H9 (cell line): ENCODE measurements at regions not wholly inside any gene's neighbourhood (a gene's known extent, or its start where the extent isn't known, plus 50 kb on each side); places are given as distances from the start of the nearest gene placed in this dataset.

Source experiments
- DNase-seq: peaks from one replicate; pipeline ENCODE4 v3.0.0-alpha.2; 2017
- H2AFZ ChIP-seq: one replicate; pipeline ENCODE4 v1.6.1; 2013; ENCODE audit warnings: mild to moderate bottlenecking, low read length, control low read depth, moderate library complexity
- H2AK5ac ChIP-seq: 2 replicates; pipeline ENCODE4 v1.6.1; 2013; ENCODE audit warnings: low read length, control low read depth, mixed read lengths; ENCODE audit not compliant: insufficient read length
- H2BK120ac ChIP-seq: one replicate; pipeline ENCODE4 v1.6.1; 2013; ENCODE audit warnings: low read depth, mild to moderate bottlenecking, low read length, control low read depth, inconsistent platforms; ENCODE audit not compliant: poor library complexity, severe bottlenecking
- H2BK12ac ChIP-seq: 2 replicates; pipeline ENCODE4 v1.6.1; 2013; ENCODE audit warnings: low read length, control low read depth, mixed read lengths, low read depth; ENCODE audit not compliant: insufficient read length
- H2BK15ac ChIP-seq: 2 replicates; pipeline ENCODE4 v1.6.1; 2013; ENCODE audit warnings: low read depth, low read length, control low read depth
- H2BK20ac ChIP-seq: one replicate; pipeline ENCODE4 v1.6.1; 2013; ENCODE audit warnings: low read depth, mild to moderate bottlenecking, low read length, control low read depth, inconsistent platforms; ENCODE audit not compliant: poor library complexity, severe bottlenecking
- H2BK5ac ChIP-seq: 2 replicates; pipeline ENCODE4 v1.6.1; 2013; ENCODE audit warnings: low read length, control low read depth, mixed read lengths; ENCODE audit not compliant: insufficient read length
- H3K14ac ChIP-seq: 2 replicates; pipeline ENCODE4 v1.6.1; 2013; ENCODE audit warnings: low read length, control low read depth; ENCODE audit not compliant: insufficient read depth
- H3K18ac ChIP-seq: 2 replicates; pipeline ENCODE4 v1.6.1; 2013; ENCODE audit warnings: low read depth, mild to moderate bottlenecking, mixed read lengths, low read length, control low read depth; ENCODE audit not compliant: insufficient read length
- H3K23ac ChIP-seq: 2 replicates; pipeline ENCODE4 v1.6.1; 2013; ENCODE audit warnings: low read length, control low read depth, mixed read lengths, low read depth; ENCODE audit not compliant: insufficient read length
- H3K23me2 ChIP-seq: 2 replicates; pipeline ENCODE4 v1.6.1; 2013; ENCODE audit warnings: low read depth, mild to moderate bottlenecking, mixed read lengths, low read length, control low read depth; ENCODE audit not compliant: insufficient read length, poor library complexity, severe bottlenecking
- H3K27ac ChIP-seq: 2 replicates; pipeline ENCODE4 v1.5.1; 2013; ENCODE audit warnings: low read length, control low read depth, mixed read lengths, low read depth; ENCODE audit not compliant: insufficient read length
- H3K27me3 ChIP-seq: 2 replicates; pipeline ENCODE4 v1.6.1; 2013; ENCODE audit warnings: low read length, control low read depth, inconsistent platforms; ENCODE audit not compliant: insufficient read depth
- H3K4ac ChIP-seq: 2 replicates; pipeline ENCODE4 v1.6.1; 2013; ENCODE audit warnings: low read depth, mild to moderate bottlenecking, control low read depth, inconsistent platforms, low read length, moderate library complexity
- H3K4me1 ChIP-seq: 2 replicates; pipeline ENCODE4 v1.6.1; 2013; ENCODE audit warnings: low read length, control low read depth, inconsistent platforms; ENCODE audit not compliant: insufficient read depth
- H3K4me2 ChIP-seq: 2 replicates; pipeline ENCODE4 v1.6.1; 2013; ENCODE audit warnings: low read length, control low read depth, mixed read lengths; ENCODE audit not compliant: insufficient read length, insufficient read depth
- H3K56ac ChIP-seq: 2 replicates; pipeline ENCODE4 v1.6.1; 2013; ENCODE audit warnings: low read depth, mild to moderate bottlenecking, mixed read lengths, low read length, control low read depth; ENCODE audit not compliant: insufficient read length
- H3K79me1 ChIP-seq: 2 replicates; pipeline ENCODE4 v1.6.1; 2013; ENCODE audit warnings: low read depth, mild to moderate bottlenecking, moderate library complexity, low read length, control low read depth, inconsistent platforms; ENCODE audit not compliant: insufficient read depth, poor library complexity, severe bottlenecking
- H3K79me2 ChIP-seq: 2 replicates; pipeline ENCODE4 v1.6.1; 2013; ENCODE audit warnings: low read length, control low read depth, inconsistent platforms; ENCODE audit not compliant: insufficient read depth
- H3K9ac ChIP-seq: 2 replicates; pipeline ENCODE4 v1.6.1; 2013; ENCODE audit warnings: low read length, control low read depth, mixed read lengths; ENCODE audit not compliant: insufficient read length; ENCODE audit errors: extremely low read depth
- H3K9me3 ChIP-seq: one replicate; pipeline ENCODE4 v1.6.1; 2013; ENCODE audit warnings: low read depth, low read length, inconsistent platforms; ENCODE audit not compliant: control insufficient read depth
- H3T11ph ChIP-seq: one replicate; pipeline ENCODE4 v1.6.1; 2013; ENCODE audit warnings: mild to moderate bottlenecking, low read length, control low read depth, inconsistent platforms
- H4K20me1 ChIP-seq: one replicate; pipeline ENCODE4 v1.6.1; 2013; ENCODE audit not compliant: control insufficient read depth, insufficient read length, insufficient read depth
- H4K5ac ChIP-seq: 2 replicates; pipeline ENCODE4 v1.6.1; 2013; ENCODE audit warnings: low read depth, mild to moderate bottlenecking, mixed read lengths, low read length, control low read depth; ENCODE audit not compliant: insufficient read length
- H4K8ac ChIP-seq: replicated peaks from 2 replicates; pipeline ENCODE4 v1.6.1; 2013; ENCODE audit warnings: low read length, control low read depth, mixed read lengths, low read depth; ENCODE audit not compliant: insufficient read length
- H4K91ac ChIP-seq: 2 replicates; pipeline ENCODE4 v1.6.1; 2013; ENCODE audit warnings: low read depth, mild to moderate bottlenecking, moderate library complexity, mixed read lengths, low read length, control low read depth; ENCODE audit not compliant: insufficient read length
- H3K27ac Mint-ChIP-seq, 3 experiments: 2 replicates in 2 of 3; 3 replicates in 1 of 3; pipeline ENCODE4 v1.8.0; 2020 to 2021; ENCODE audit warnings: mixed read lengths in 3 of 3, mild to moderate bottlenecking in 1 of 3, moderate library complexity in 1 of 3
- H3K27me3 Mint-ChIP-seq: 2 replicates; pipeline ENCODE4 v1.8.0; 2021; ENCODE audit warnings: low read depth, mild to moderate bottlenecking, moderate library complexity, mixed read lengths
- H3K36me3 Mint-ChIP-seq, 3 experiments: 2 replicates in 2 of 3; 3 replicates in 1 of 3; pipeline ENCODE4 v1.8.0; 2020 to 2021; ENCODE audit warnings: low read depth in 3 of 3, mixed read lengths in 3 of 3; ENCODE audit not compliant: insufficient read depth in 1 of 3
- H3K4me1 Mint-ChIP-seq, 2 experiments: 2 replicates each; pipeline ENCODE4 v1.8.0; 2020; ENCODE audit warnings: mixed read lengths in 2 of 2
- H3K4me3 Mint-ChIP-seq, 2 experiments: 2 replicates in 1 of 2; 3 replicates in 1 of 2; pipeline ENCODE4 v1.8.0; 2020 to 2021; ENCODE audit warnings: mild to moderate bottlenecking in 2 of 2, mixed read lengths in 2 of 2, moderate library complexity in 1 of 2
- H3K9me3 Mint-ChIP-seq, 2 experiments: 2 replicates in 1 of 2; 3 replicates in 1 of 2; pipeline ENCODE4 v1.8.0; 2020; ENCODE audit warnings: mild to moderate bottlenecking in 2 of 2, mixed read lengths in 2 of 2, moderate library complexity in 1 of 2
- WGBS: extraction: QIAGEN DNeasy Blood & Tissue Kit; methylation state at CpG from one replicate; pipeline ENCODE4 v1.1.7; 2013; ENCODE audit warnings: missing lambda C conversion rate, low lambda C conversion rate, mixed read lengths; ENCODE audit not compliant: insufficient read length; ENCODE audit errors: extremely low coverage; 5-methylcytosine and 5-hydroxymethylcytosine counted together
- TF ChIP-seq, protein P1 (sequence below): fragments of 200-600 bp; sonication (generic); conservative IDR thresholded peaks from 3 replicates; pipeline ENCODE4 v1.8.0; 2021; ENCODE audit warnings: antibody characterized with exemption, mild to moderate bottlenecking

DNA sequence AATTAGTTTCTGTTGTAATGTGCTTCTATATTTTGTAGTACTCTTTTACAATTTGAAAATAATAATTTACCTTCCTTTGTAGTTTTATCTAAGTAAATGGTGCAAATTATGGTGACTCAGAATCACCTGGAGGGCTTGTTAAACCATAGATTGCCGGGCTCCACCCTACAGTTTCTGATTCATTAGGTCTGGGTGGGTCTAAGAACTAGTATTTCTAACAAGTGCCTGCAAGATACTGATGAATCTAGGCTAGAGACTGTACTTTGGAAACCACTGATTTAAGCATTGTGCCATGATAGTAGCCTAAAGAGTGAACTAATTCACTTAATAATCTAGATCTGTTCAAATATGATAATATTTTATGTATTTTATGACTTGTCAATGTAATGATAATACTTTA is 437.4 kb upstream of the SPRY2 start:
- no peaks in the 10 kb centered on the region for H3K79me2 ChIP-seq
- H4K20me1 ChIP-seq, result no peaks in the 10 kb centered on the region
- no peak overlapping the region for H2BK120ac ChIP-seq
- no peak overlapping the region for H3K27ac ChIP-seq
- no peak overlapping the region for H2AK5ac ChIP-seq
- DNase-seq, result no peak
- no peak overlapping the region for H2BK5ac ChIP-seq
- H2BK15ac ChIP-seq, result no peak overlapping the region
- Mint-ChIP-seq H3K4me3 (no peak overlapping the region), H3K27ac (no peak overlapping the region), H3K4me1 (peaks cover 9 to 11% of the 10 kb centered on the region in 2 experiments), H3K36me3 (no peaks in the 10 kb centered on the region), H3K9me3 (no peaks in the 10 kb centered on the region; a peak in 1 of 5 replicates), H3K27me3 (no peaks in the 10 kb centered on the region)
- no peak overlapping the region for H3K56ac ChIP-seq
- no peak overlapping the region for H2BK12ac ChIP-seq
- no peak overlapping the region for H3K9ac ChIP-seq
- no peak overlapping the region for H2BK20ac ChIP-seq
- H4K91ac ChIP-seq, result no peak overlapping the region
- H4K5ac ChIP-seq, result no peak overlapping the region
- no peaks in the 10 kb centered on the region for H3K27me3 ChIP-seq
- TF ChIP-seq, protein P1, sequence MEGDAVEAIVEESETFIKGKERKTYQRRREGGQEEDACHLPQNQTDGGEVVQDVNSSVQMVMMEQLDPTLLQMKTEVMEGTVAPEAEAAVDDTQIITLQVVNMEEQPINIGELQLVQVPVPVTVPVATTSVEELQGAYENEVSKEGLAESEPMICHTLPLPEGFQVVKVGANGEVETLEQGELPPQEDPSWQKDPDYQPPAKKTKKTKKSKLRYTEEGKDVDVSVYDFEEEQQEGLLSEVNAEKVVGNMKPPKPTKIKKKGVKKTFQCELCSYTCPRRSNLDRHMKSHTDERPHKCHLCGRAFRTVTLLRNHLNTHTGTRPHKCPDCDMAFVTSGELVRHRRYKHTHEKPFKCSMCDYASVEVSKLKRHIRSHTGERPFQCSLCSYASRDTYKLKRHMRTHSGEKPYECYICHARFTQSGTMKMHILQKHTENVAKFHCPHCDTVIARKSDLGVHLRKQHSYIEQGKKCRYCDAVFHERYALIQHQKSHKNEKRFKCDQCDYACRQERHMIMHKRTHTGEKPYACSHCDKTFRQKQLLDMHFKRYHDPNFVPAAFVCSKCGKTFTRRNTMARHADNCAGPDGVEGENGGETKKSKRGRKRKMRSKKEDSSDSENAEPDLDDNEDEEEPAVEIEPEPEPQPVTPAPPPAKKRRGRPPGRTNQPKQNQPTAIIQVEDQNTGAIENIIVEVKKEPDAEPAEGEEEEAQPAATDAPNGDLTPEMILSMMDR, result no peak
- H3K4me2 ChIP-seq, result no peak overlapping the region
- no peak overlapping the region for H3K14ac ChIP-seq
- no peaks in the 10 kb centered on the region; the same call in 1 of the 2 replicates for H3K4me1 ChIP-seq
- H3K9me3 ChIP-seq, result no peaks in the 10 kb centered on the region
- H3T11ph ChIP-seq, result no peak overlapping the region
- no peak overlapping the region for H2AFZ ChIP-seq
- no peaks in the 10 kb centered on the region for H3K79me1 ChIP-seq
- H3K18ac ChIP-seq, result no peak overlapping the region
- no peak overlapping the region for H3K23ac ChIP-seq
- no peak overlapping the region for H4K8ac ChIP-seq
- H3K4ac ChIP-seq, result no peak overlapping the region
- no CpG with 5 or more reads among the region's 1 CpG for WGBS
- no peaks in the 10 kb centered on the region for H3K23me2 ChIP-seq
